ENCODE measurements at regions not wholly inside any gene's neighbourhood (a gene's known extent, or its start where the extent isn't known, plus 50 kb on each side); places are given as distances from the start of the nearest gene placed in this dataset.

DNA sequence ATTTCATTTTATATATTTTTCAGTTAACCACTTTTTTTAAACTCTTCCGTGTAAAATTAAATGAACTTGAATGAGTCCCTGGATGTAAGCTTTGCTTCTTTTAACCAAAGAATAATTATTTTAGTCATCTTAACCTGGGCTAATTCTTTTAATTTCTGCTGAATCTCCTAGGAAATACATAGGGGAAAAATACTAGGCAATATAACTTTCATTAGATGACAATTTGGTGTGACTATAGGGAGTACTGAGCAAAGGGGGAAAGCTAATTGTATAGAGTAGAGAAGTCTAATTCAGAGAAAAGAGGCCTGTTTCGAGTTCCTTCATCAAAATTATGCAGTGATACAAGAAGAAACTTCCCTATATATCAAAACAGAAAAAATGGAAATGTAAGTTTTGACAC, 388.1 kb downstream of the NOVA1 start:
- Histone ChIP-seq H3K27me3 (ENCODE audit: control insufficient read depth, insufficient read depth, low read length) (peaks cover 18% of the 10 kb centered on the region), H3K36me3 (ENCODE audit: control insufficient read depth, insufficient read depth, low read length) (no peaks in the 10 kb centered on the region), H3K4me3 (ENCODE audit: low read depth, low read length) (no peak overlapping the region)
- DNase-seq (ENCODE audit: low read depth) = no peak
- TF ChIP-seq, protein P1, sequence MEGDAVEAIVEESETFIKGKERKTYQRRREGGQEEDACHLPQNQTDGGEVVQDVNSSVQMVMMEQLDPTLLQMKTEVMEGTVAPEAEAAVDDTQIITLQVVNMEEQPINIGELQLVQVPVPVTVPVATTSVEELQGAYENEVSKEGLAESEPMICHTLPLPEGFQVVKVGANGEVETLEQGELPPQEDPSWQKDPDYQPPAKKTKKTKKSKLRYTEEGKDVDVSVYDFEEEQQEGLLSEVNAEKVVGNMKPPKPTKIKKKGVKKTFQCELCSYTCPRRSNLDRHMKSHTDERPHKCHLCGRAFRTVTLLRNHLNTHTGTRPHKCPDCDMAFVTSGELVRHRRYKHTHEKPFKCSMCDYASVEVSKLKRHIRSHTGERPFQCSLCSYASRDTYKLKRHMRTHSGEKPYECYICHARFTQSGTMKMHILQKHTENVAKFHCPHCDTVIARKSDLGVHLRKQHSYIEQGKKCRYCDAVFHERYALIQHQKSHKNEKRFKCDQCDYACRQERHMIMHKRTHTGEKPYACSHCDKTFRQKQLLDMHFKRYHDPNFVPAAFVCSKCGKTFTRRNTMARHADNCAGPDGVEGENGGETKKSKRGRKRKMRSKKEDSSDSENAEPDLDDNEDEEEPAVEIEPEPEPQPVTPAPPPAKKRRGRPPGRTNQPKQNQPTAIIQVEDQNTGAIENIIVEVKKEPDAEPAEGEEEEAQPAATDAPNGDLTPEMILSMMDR (IDR thresholded peaks at IDR 0.05; ENCODE audit: insufficient read depth, low read length, poor library complexity, severe bottlenecking) = no peak

DNA sequence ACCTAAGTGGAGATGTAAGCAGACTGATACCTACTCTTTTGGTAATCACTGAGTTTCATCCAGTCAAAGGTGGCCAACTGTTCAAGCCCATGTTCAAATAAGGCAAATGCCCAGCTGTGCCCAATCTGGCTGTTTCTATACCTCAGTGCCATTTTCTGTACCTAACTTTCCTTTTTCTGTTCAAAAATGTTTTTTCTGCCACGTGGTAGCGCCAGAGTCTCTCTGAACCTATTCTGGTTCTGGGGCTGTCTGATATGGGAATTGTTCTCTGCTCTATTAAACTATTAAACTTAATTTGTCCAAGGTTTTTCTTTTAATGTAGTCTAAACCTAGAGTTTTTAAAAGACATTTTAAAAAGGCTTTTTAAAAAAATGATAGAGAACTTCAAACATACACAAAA, 391.2 kb downstream of the NOVA1 start:
- H3K4me3 ChIP-seq (ENCODE audit: low read depth, low read length) = no peak overlapping the region
- H3K36me3 ChIP-seq (ENCODE audit: control insufficient read depth, insufficient read depth, low read length) = no peaks in the 10 kb centered on the region
- no peak for DNase-seq (ENCODE audit: low read depth)
- TF ChIP-seq, protein P1 (IDR thresholded peaks at IDR 0.05; ENCODE audit: insufficient read depth, low read length, poor library complexity, severe bottlenecking) = no peak
- peaks cover 27% of the 10 kb centered on the region for H3K27me3 ChIP-seq (ENCODE audit: control insufficient read depth, insufficient read depth, low read length)

DNA sequence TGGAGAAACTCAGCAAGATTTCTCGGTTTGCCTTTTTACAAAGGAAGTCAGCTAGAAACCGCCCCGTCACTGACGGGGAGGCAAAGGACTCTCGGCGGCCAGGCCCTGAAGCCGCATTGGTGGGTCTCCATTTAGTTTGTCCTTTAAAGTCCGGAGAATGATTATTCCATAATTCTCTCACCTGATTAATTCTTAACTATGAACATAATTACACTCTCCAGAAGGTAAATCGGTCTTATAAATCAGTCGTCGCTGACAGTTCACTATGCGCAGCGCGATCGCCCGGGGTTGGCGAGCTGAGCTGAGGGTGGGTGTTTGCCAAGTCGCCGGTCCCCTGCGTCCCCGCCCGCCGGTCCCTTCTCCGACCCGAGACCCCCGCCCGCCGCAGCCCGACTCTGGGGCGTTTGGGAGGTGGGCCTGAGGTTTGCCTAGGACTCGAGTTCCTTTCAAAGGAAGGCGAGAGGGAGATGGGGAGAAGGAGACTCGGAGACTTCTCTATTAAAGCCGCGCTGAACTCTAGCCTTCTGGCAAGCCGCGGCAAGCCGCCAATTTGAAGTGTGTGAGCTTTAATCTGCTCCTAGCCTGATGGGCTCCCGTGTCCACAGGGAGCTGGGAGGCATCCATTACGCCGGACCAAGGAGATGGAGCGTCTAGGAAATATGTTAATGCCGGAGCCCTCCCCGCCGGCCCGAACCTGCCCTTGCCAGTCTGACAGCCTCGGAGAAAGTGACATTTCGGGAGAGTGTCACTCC, 392.9 kb downstream of the NOVA1 start:
- DNase-seq (ENCODE audit: low read depth) = no peak
- no peaks in the 10 kb centered on the region for H3K36me3 ChIP-seq (ENCODE audit: control insufficient read depth, insufficient read depth, low read length)
- H3K27me3 ChIP-seq (ENCODE audit: control insufficient read depth, insufficient read depth, low read length) = peaks cover 25% of the 10 kb centered on the region
- TF ChIP-seq, protein P1 (IDR thresholded peaks at IDR 0.05; ENCODE audit: insufficient read depth, low read length, poor library complexity, severe bottlenecking) = no peak
- peak overlapping the region; percentile 36 for H3K4me3 ChIP-seq (ENCODE audit: low read depth, low read length)

- DNase-seq (ENCODE audit: low read depth) = no peak
- Histone ChIP-seq H3K36me3 (ENCODE audit: control insufficient read depth, insufficient read depth, low read length) (no peaks in the 10 kb centered on the region), H3K4me3 (ENCODE audit: low read depth, low read length) (no peak overlapping the region), H3K27me3 (ENCODE audit: control insufficient read depth, insufficient read depth, low read length) (peaks cover 25% of the 10 kb centered on the region)
- TF ChIP-seq, protein P1 (IDR thresholded peaks at IDR 0.05; ENCODE audit: insufficient read depth, low read length, poor library complexity, severe bottlenecking) = no peak
Observed at GRCh38 chr14:26204366-26204727, 393.5 kb downstream of the NOVA1 start.

- DNase-seq (ENCODE audit: low read depth) = no peak
- peaks cover 40% of the 10 kb centered on the region for H3K27me3 ChIP-seq (ENCODE audit: control insufficient read depth, insufficient read depth, low read length)
Observed at GRCh38 chr14:26200687-26201086, 397.1 kb downstream of the NOVA1 start.

More at GRCh38 chr14:26200687-26201086, 397.1 kb downstream of the NOVA1 start:
- Histone ChIP-seq H3K4me3 (ENCODE audit: low read depth, low read length) (no peak overlapping the region), H3K36me3 (ENCODE audit: control insufficient read depth, insufficient read depth, low read length) (no peaks in the 10 kb centered on the region)
- TF ChIP-seq, protein P1 (IDR thresholded peaks at IDR 0.05; ENCODE audit: insufficient read depth, low read length, poor library complexity, severe bottlenecking) = no peak

Measured in kidney epithelial cell (primary cell).